HG02885 (cell line): ENCODE measurements at regions not wholly inside any gene's neighbourhood (a gene's known extent, or its start where the extent isn't known, plus 50 kb on each side); places are given as distances from the start of the nearest gene placed in this dataset.

Experiments
- ATAC-seq: cut with Tn5 transposase; IDR thresholded peaks from one replicate; pipeline ENCODE4 v1.9.1; 2021; ENCODE audit warnings: mild to moderate bottlenecking; ENCODE audit not compliant: unreplicated experiment, poor library complexity

DNA sequence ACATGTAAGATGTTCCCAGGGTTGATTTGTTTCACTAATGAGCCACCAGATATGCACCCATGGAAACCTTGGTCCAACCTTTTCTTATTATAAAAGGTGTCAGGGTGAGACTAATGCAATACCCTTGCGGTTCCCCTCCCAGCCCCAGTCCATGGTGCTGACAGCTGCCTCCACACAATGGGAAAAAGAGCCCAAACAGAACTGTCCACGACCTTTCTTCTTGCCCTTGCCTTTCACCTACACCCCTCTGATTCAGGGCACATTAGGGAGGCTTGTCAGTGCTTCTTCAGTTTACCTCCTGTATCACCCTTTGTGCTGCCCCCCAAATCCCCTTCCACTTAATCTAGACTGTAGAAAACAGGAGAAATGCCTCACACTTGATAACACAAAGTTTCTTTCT lies 352.7 kb upstream of the CDH4 start:
- no peak for ATAC-seq

DNA sequence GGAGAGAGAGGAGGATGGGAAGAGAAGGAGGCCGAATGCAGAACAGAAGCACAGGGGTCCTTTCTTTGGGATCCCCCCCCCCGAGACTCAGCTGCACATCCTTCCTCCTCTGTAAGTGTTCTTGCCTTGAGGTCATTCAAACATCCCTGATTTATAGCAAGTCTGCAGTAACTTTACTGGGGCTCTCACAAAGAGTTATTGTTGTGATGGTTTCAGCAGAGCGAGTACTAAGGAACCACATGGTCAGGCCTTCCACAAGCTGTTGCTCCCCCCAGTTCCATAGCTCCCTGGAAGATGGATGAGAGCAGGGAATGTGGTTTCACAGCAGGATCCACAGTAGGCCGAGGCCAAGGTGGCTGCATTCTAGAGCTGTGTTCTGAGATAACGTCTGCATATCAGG lies 351.4 kb upstream of the CDH4 start:
- ATAC-seq, result no peak

GRCh38 chr20:60901831-60902230 lies 350.2 kb upstream of the CDH4 start:
- no peak for ATAC-seq

GRCh38 chr20:60903325-60903971 lies 348.6 kb upstream of the CDH4 start:
- ATAC-seq, result no peak

- ATAC-seq, result no peak
Observed at GRCh38 chr20:60904730-60905129, 347.3 kb upstream of the CDH4 start.

DNA sequence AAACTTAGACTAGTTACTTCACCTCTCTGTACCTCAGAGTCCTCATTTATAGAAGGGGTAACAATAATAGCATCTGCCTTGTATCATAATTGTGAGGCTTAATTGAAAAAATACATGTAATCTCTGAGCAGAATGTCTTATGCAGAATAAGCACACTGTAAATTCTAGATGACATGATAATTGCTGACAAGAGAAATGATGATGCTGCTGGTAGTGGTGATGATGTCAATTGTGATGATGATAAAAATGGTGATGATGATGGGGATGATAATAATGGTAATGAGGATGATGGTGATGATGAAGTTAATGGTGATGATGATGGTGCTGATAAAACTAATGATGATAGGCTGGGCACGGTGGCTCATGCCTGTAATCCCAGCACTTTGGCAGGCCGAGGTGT lies 346.1 kb upstream of the CDH4 start:
- no peak for ATAC-seq

- no peak for ATAC-seq
Observed at GRCh38 chr20:60906555-60906954, 345.5 kb upstream of the CDH4 start.

DNA sequence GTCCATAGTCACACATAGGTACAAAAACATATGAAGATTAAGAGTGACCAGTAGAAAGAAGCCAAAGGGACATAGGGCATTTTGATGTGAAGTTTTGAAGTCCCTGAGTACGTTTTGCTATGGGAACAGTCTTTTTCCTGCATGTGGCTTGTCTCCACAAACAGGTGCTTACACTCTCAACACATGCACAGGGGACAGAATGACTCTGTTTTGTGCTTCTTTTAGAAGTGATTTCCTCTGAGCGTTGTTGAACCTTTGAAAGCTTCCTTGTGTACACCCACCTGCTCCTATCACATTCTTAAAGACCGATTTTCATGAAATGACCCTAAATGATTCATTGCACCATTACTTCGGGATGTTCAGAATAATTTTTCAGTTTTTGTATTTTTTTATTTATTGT lies 338.8 kb upstream of the CDH4 start:
- ATAC-seq, result no peak

- ATAC-seq, result no peak
Observed at GRCh38 chr20:60921022-60921622, 330.9 kb upstream of the CDH4 start.

DNA sequence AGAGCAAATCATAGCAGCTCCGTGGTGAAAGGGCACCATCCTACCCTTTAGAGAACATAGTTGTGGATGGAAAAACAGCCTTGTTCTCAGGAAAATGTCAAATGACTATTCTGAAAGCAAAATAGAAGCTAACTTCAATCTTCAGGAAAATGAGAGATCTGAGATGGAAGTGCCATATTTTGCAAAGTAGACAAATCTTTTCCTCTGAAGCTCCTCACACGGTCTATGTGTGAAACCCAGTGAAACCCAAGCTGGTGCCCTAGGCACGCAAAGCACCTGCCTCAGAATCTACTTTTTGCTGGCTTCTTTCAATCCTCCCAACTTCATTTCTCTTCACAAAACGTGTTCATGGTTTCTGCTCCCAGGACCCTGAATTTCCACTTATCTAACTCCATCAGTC lies 325.2 kb upstream of the CDH4 start:
- no peak for ATAC-seq

GRCh38 chr20:60928341-60928740 lies 323.7 kb upstream of the CDH4 start:
- ATAC-seq, result no peak

DNA sequence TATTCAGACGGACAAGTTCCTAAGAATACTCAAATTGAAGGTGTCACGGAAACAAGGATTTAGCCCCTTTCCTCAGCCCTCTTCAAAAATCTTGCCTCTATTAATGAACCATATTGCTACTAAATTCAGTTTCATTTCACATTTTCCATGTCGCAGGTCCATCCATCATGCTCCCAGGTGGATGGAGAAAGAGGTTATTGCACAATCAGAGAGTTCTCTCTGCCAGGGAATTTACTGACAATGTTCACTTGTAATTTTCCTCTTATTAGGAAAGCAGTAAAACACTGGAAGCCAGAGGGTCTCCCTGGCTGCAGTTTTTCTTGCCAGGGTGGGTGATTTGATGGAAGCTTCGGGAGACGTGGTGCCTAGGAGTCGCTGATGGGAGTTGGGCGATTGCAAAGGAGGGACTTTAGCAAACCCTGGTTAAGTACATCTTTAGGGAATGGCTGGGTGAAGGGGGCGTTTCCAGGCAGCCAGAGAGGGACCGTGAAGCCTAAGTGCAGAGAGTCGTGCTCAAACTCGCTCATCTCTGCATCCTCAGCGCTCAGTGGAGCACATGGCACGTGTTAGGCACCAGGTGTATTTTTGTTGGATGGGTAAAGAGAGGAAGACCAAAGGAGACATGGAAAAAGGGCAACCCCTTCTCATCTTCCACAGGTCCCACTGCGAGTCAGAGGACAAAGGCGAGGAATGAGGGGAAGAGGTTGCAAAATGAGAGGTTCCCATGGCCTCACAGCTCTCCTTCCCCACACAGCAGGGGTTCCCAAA lies 321.9 kb upstream of the CDH4 start:
- no peak for ATAC-seq

DNA sequence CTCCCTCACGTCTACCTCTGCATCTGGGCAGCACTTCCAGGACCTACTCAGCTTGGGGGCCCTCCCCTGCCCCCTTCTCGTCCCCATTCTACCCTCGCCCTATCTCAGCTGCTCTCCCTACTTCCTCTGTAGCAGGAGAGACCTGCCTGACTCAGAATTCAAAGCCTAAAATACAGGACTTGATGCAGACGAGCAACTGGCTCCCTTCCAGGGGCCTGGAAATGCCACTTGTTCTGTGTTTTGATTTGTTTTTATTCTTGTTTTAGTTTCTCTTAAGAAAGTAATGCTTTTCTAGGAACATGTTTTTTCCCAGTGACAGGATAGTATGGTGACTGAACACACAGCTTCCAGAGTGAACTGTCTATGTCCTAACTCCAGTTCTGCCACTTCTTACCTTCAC lies 320.4 kb upstream of the CDH4 start:
- ATAC-seq, result no peak

- no peak for ATAC-seq
Observed at GRCh38 chr20:60934724-60935123, 317.3 kb upstream of the CDH4 start.

DNA sequence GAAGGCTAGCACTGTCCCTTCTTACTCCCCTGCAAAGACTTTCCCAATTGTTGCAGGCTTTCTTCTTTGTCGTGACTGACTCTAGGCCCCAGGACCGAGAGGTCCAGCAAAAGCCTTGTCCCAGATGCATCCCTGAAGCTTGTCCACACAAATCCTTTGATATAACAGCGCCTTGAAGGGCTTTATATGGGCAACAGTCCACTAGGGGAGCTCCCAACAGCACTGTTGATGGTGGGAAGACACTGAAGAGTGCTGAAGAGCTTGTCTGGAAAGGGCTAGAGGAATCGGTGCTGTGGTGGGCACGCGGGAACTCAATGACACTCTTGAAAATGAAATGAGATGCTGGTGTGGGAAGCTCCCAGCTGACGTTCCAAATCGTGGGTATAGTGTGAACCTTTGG lies 316.1 kb upstream of the CDH4 start:
- no peak for ATAC-seq

DNA sequence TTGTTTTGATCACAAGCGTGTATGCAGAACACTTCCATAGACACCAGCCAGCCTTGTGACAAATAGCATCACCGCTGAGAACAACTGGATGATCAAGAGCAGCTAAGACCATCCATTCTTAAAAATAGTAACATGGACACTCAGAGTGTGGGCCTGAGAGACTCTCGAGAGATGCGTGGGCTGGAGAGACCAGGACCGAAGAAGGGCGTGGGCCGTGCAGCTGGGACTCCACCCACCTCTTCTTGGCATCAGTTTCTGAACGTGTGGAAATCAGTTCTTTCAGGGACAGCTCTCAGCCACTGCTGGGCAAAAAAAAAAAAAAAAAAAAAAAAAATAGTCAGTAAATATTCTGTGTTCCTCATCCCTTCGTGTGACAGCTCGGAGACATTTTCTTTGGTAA lies 314.5 kb upstream of the CDH4 start:
- ATAC-seq, result no peak

DNA sequence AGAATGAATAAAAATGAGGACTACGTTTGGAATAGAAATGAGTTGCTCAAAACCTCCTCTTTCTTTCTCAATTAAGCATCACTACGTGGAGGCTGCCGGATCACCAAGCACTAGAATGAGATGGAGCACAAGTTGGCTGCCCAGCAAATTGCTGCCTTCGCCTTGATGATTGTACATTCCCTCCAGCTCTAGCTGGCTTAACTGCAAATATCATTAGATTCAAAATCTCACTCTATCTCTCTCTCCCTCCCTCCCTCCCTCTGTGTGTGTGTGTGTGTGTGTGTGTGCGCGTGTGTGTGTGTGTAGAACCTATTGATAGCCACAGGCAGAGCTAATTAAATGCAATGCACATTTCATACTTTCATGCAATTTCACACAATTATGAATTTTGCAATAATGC lies 310.7 kb upstream of the CDH4 start:
- no peak for ATAC-seq

DNA sequence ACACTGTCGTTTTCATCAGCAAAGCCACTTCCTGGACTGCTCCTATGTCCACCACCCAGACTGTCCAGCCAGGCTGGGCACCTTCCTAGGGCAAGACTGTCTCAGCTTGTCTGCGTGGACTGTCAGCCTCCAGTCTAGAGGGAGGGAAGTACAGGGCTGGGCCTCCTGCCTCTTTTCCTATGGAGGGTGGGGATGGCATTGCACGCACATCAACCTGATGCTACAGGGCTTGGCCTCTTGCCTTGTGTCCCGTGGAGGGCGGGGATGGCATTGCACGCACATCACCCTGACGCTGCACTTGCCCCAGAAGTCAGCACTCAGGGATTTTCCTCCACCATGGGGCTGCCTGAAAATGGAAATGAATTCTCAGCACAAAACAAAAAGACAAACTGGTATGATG lies 304.2 kb upstream of the CDH4 start:
- no peak for ATAC-seq

- ATAC-seq, result no peak
Observed at GRCh38 chr20:60948224-60948623, 303.8 kb upstream of the CDH4 start.

- no peak for ATAC-seq
Observed at GRCh38 chr20:60950561-60950960, 301.5 kb upstream of the CDH4 start.

DNA sequence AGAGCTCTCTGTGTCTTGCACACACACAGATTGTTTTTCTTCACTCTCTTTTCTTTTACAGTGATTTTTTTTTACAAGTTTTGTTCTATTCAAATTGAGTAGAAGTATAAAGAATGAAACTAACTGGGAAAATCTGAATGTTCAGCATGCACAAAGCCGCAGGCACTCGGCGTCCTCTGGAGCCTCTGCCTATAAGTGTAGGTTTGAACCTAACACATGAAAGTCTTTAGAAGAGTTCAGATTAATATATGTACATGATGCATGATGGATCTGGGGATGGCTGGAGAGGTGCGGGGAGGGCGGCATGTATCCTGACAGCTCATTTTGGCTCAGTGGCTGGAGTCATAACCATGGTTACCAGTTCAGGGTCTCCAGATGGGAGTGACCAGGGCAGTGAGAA lies 301.1 kb upstream of the CDH4 start:
- no peak for ATAC-seq

- no peak for ATAC-seq
Observed at GRCh38 chr20:60952861-60953260, 299.2 kb upstream of the CDH4 start.
